Rectal smooth muscle tissue (tissue), 1 donor: ENCODE measurements at regions not wholly inside any gene's neighbourhood (a gene's known extent, or its start where the extent isn't known, plus 50 kb on each side); places are given as distances from the start of the nearest gene placed in this dataset.

Source experiments
- H3K27ac ChIP-seq: one replicate; pipeline ENCODE4 v1.7.0; 2013; ENCODE audit warnings: low read depth, low read length, inconsistent platforms
- H3K27me3 ChIP-seq: one replicate; pipeline ENCODE4 v1.7.0; 2013; ENCODE audit warnings: low read length; ENCODE audit not compliant: control insufficient read depth, insufficient read depth
- H3K36me3 ChIP-seq: one replicate; pipeline ENCODE4 v1.7.0; 2013; ENCODE audit warnings: low read length; ENCODE audit not compliant: control insufficient read depth, insufficient read depth
- H3K4me1 ChIP-seq: one replicate; pipeline ENCODE4 v1.7.0; 2013; ENCODE audit warnings: low read length; ENCODE audit not compliant: control insufficient read depth, insufficient read depth
- H3K4me3 ChIP-seq: one replicate; pipeline ENCODE4 v1.7.0; 2013; ENCODE audit warnings: low read length
- H3K9ac ChIP-seq: one replicate; pipeline ENCODE4 v1.7.0; 2013; ENCODE audit warnings: low read length

DNA sequence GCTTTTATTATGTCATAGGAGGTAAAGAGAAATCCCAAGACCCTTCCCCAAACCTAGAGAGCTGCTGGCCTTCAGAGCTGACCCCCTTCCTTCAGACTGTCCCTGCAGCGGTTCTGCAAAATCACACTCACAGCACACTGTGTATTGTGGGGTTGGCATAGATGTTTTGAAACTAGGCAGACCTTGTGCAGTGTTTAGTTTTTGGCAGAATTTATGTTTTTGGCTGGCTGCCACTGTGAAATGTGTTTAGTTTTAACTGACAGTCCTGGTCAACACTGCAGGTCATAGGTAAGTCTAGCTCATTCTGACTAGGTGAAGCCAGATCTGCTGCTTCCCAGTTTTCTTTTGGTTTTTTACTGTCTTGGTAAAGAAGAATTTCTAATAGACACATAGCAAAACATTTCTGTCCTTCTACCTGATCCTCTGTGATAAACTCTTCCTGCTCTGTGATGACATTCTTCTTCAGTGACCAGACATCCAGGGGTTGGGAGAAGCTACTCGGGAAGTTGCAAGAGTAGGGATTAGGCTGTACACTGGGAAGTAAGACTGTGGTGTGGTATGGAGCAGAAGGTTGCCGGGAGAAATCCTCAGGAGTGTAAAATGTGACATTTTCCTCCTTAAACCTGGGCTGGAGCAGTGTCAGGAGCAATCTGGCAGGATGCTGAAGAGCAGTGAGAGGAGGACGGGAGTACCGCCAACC lies 209.6 kb upstream of the MCTP2 start:
- Histone ChIP-seq H3K27ac (peak overlapping the region; percentile 76), H3K36me3 (no peaks in the 10 kb centered on the region), H3K9ac (no peak overlapping the region), H3K4me1 (peaks cover 35% of the 10 kb centered on the region), H3K27me3 (no peaks in the 10 kb centered on the region), H3K4me3 (no peak overlapping the region)

DNA sequence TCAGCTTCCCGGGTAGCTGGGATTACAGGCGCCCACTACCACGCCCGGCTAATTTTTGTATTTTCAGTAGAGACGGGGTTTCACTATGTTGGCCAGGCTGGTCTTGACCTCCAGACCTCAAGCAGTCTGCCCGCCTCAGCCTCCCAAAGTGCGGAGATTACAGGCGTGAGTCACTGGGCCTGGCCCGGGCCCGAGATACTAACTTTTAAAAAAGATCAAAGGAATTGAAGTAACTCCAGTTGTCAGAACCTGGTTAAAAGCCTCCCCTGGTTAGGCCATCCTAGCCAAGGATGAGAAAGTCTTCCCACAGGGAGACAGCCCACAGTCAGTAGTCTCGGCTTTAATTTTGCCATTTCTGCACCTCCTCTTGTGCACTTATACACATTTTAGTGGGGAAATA lies 212.3 kb upstream of the MCTP2 start:
- Histone ChIP-seq H3K9ac (no peak overlapping the region), H3K36me3 (no peaks in the 10 kb centered on the region), H3K4me1 (peaks cover 26% of the 10 kb centered on the region), H3K27me3 (no peaks in the 10 kb centered on the region), H3K4me3 (no peak overlapping the region), H3K27ac (peak overlapping the region; percentile 37)

DNA sequence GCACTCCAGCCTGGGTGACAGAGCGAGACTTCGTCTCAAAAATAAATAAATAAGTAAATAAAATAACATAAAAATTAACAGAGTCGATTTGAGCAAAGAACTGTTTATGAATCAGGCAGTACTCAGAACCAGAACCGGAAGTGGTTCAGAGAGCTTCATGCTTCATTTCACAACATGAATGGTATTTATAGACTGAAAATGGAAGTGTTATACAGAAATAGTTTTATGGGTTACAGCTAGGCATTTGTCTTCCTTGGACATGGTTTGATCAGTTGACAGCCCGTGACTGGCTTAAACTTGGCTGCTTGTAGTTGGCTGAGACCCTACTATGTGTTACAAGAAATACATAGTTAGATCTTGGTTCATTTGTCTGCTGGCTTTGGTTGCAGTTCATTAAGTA lies 216.0 kb upstream of the MCTP2 start:
- Histone ChIP-seq H3K27me3 (no peaks in the 10 kb centered on the region), H3K27ac (no peak overlapping the region), H3K4me1 (peaks cover 3% of the 10 kb centered on the region), H3K9ac (no peak overlapping the region), H3K4me3 (no peak overlapping the region), H3K36me3 (no peaks in the 10 kb centered on the region)

DNA sequence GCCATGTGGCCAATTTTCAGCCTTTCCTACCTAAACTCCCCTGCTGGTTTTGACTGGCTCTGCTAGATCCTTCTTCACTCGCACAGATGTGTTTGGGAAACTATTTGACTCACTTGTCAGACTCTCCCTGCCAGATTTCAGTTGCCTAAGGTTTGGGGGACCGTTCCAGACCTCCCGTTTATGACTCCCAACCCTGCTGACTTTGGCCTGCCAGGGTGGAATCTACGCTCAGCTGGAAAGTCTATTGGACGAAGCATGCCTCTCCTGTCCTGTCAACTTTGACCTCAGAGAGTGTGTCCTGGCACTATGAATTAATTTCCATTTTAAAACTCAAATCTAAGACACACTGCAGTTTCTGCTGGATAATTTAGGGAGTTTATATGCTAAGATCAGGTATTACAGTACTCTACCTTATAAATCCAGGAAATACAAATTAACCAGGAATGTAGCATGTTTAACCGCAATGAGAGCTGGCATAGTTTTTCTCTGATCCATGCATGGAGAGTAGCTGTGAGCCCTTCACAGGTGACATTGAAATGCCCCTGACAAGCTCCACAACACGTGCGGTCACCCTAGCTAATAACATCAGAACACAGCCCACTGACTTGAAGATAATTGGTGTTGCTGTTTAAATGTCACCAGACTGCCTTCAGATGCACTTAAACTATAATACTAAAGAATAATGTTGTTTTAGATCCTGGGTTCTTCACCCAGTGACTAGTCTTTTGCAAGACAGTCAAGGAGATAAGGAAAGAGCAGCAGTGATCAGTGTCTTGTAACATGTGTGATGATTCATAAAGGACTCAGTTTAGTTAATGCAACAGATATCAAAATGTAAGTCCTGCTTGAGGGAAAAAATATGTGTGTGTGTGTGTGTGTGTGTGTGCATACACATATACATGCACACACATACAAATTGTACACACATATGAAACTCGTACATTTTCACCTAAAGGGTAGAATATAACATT lies 223.0 kb upstream of the MCTP2 start:
- no peak overlapping the region for H3K27ac ChIP-seq
- no peak overlapping the region for H3K9ac ChIP-seq
- no peaks in the 10 kb centered on the region for H3K36me3 ChIP-seq
- peaks cover 8% of the 10 kb centered on the region for H3K4me1 ChIP-seq
- no peaks in the 10 kb centered on the region for H3K27me3 ChIP-seq
- no peak overlapping the region for H3K4me3 ChIP-seq

DNA sequence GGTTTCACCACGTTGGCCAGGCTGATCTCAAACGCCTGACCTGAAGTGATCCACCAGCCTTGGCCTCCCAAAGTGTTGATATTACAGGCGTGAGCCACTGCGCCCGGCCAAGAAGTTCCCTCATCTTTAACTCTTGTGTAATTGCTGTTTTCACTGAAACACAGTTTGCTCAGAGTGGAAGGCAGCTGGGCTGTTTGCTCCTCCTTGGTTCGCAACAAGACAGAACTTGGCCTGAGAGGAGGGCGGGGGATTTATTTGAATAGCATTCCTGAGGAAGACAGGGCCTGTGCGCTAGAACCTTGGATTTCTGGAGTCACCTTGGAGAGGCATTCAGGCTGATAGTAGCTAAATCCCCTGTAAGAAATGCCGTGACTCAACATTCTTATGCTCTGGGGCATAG lies 226.7 kb upstream of the MCTP2 start:
- H3K9ac ChIP-seq, result no peak overlapping the region

DNA sequence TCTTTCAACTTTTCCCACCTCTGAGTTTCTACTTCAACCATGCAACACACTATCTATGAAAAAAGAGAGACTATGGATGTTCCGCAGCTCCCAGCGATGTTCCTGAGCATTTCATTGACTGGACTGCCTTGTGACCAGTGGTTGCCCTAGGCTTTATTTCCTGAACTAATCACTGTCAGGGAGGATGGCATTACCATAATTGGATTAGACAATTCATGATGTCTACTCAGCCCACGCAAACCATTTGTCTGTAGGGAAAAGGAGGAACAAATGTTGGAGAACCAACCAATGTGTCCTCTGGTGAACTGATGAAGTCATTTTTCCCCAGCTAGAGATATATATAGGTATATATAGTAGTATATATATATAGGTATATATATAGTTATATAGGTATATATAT lies 229.3 kb upstream of the MCTP2 start:
- H3K27me3 ChIP-seq, result no peaks in the 10 kb centered on the region
- no peaks in the 10 kb centered on the region for H3K36me3 ChIP-seq
- H3K4me3 ChIP-seq, result no peak overlapping the region
- H3K9ac ChIP-seq, result no peak overlapping the region
- H3K27ac ChIP-seq, result peak overlapping the region; percentile 27
- H3K4me1 ChIP-seq, result peaks cover 8% of the 10 kb centered on the region

More for the DNA sequence above, 226.7 kb upstream of the MCTP2 start:
- Histone ChIP-seq H3K36me3 (no peaks in the 10 kb centered on the region), H3K27me3 (no peaks in the 10 kb centered on the region), H3K4me1 (peaks cover 8% of the 10 kb centered on the region), H3K27ac (peak overlapping the region; percentile 60), H3K4me3 (no peak overlapping the region)

DNA sequence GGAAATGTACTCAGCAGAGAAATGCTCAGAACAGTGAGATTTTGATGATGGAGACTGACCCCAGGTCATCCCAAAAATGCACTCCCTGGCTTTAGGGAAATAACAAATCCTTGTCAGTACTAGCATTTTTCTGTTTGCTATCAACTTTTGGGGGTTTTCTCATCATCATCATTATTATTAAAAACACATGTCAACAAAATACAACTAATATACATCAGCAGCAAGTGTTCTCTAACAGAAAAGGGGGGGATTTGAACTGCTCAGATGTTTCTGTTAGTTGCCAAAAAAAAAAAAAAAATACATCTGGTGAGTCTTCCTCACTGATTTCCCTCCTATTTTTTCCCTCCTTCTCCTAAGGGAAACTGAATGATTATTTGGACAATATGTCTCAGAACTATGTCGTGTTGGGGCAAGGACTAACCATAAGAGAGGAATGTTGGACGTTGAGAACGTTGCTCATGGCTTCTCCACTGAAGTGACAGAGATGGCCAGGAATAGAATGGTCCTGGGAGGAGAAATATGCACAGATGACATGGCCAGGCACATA lies 230.0 kb upstream of the MCTP2 start:
- no peak overlapping the region for H3K9ac ChIP-seq
- no peaks in the 10 kb centered on the region for H3K36me3 ChIP-seq
- peak overlapping the region; percentile 27 for H3K27ac ChIP-seq
- H3K27me3 ChIP-seq, result no peaks in the 10 kb centered on the region
- H3K4me3 ChIP-seq, result no peak overlapping the region
- peaks cover 8% of the 10 kb centered on the region for H3K4me1 ChIP-seq

DNA sequence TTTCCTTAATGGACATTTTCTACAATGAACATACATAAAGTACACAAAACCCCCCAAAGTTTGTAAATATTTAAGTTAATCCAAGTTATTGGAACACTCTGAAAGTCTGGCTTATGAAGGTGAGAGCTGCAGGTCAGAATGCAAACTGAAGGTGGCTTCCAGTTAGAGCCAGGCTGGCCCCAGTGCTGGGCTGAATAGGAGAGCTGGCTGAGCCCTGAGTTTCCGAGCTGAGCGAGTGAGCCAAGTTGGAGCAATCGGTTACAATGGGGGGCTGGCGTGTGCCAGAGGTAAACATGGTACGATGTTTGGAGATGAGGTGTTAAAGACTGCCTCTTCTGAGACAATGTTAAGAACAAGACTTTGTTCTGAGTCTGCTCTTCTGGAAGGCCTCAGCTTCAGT lies 230.8 kb upstream of the MCTP2 start:
- no peak overlapping the region for H3K27ac ChIP-seq

DNA sequence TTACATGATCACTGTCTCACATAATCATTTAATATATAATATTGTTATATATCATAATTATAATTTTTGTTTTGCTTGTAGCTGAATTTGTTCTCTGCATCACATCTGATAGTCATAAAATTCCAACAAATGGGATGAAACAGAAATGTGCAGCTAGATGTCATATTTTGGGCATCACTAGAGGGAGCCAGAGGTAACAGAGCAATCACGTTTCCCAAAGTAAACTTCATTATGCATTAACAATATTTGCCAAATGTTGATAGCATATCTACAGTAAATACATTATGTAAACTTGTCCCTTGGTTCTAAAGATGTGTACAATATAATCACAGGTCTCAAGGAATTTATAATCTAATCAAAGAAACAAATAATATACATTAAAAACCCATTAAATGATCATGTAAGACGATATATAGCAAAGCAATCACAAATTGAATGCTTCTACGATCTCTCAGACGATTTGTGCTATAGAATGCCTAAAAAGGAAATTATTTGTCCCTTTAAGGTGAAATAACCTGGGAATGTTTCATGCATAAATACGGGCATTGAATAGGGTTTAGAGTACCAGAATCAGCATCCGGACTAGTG lies 234.2 kb upstream of the MCTP2 start:
- Histone ChIP-seq H3K4me1 (peaks cover 6% of the 10 kb centered on the region), H3K9ac (no peak overlapping the region), H3K27ac (no peak overlapping the region), H3K27me3 (no peaks in the 10 kb centered on the region), H3K4me3 (no peak overlapping the region), H3K36me3 (no peaks in the 10 kb centered on the region)

More for the DNA sequence above, 230.8 kb upstream of the MCTP2 start:
- Histone ChIP-seq H3K9ac (no peak overlapping the region), H3K27me3 (no peaks in the 10 kb centered on the region), H3K4me3 (no peak overlapping the region), H3K36me3 (no peaks in the 10 kb centered on the region), H3K4me1 (peaks cover 8% of the 10 kb centered on the region)

DNA sequence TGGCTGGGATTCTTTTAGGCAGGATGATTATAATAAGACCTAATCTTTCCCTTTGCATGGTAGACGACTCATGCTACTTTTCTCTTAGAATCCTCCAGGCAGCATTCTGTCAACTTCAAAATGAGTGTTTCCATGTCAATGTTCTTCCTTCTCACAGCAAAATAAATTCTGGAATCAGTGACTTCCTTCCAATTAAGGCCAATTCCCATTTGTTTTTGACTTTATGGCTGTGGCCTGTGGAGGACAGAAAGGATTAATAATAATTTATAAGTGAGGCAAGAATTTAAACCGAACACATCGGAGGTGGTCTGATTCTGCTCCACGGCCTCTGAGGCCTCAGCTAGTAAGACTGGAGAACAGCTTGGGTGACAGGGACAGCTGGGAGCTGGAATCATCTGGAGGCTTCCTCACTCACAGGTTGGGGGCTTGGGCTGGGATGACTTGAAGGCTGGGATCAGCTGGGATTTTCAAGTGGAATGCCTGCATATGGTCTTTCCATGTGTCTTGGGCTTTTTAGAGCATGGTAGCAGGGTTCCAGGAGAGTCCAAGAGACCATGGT lies 241.8 kb upstream of the MCTP2 start:
- no peaks in the 10 kb centered on the region for H3K27me3 ChIP-seq
- H3K9ac ChIP-seq, result no peak overlapping the region
- no peak overlapping the region for H3K27ac ChIP-seq
- no peaks in the 10 kb centered on the region for H3K36me3 ChIP-seq
- no peak overlapping the region for H3K4me3 ChIP-seq
- H3K4me1 ChIP-seq, result peaks cover 4% of the 10 kb centered on the region

DNA sequence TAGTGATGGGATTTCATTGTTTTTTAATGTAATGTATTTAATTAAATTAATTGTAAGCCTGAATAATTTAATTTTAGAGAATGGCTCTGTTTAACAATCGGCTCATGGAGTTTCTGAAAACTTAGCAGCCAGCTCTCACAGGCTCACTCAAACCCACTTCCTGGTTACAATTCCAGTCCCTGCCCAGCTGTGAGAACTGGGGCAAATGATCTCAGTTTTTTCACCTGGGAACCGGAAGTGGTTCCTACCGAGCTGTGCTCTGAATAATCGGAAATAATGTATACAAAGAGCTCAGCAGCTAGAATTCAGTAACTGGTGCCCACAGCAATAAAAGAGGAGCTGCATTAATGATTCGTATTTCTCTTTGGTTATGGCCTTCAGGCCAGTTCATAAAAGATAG lies 244.3 kb upstream of the MCTP2 start:
- no peak overlapping the region for H3K27ac ChIP-seq
- H3K9ac ChIP-seq, result no peak overlapping the region
- no peaks in the 10 kb centered on the region for H3K27me3 ChIP-seq
- H3K4me3 ChIP-seq, result no peak overlapping the region
- peaks cover 4% of the 10 kb centered on the region for H3K4me1 ChIP-seq
- H3K36me3 ChIP-seq, result no peaks in the 10 kb centered on the region

DNA sequence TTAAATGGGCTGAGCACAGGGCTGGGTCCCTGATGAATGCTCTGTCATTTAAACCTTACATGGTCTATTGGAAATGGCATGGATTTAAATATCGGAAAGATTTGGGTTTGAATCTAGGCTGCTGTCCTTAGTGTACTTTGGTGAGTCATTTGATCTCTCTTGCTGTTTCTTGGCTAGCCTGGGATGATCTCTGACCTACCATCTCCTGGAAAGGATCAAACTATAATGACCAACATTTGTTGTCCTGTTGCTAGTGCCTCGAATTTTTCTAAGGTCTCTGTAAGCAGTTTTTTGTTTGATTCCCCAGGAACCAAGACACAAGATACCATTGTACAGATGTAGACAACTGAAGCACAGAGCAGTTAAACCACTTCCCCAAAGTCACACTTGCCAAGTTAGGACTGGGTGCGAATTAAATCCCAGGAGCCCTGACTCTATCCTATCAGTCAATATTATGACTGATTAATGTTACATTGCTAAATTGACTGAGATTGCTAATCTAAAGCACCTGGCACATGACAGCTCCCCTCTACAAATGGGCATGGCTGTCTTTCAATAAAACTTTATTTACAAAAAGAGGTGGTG lies 244.9 kb upstream of the MCTP2 start:
- peaks cover 4% of the 10 kb centered on the region for H3K4me1 ChIP-seq
- H3K36me3 ChIP-seq, result no peaks in the 10 kb centered on the region
- H3K27ac ChIP-seq, result no peak overlapping the region
- H3K4me3 ChIP-seq, result no peak overlapping the region
- H3K9ac ChIP-seq, result no peak overlapping the region
- H3K27me3 ChIP-seq, result no peaks in the 10 kb centered on the region
